ENCODE measurements at regions not wholly inside any gene's neighbourhood (a gene's known extent, or its start where the extent isn't known, plus 50 kb on each side); places are given as distances from the start of the nearest gene placed in this dataset.

GRCh38 chr4:181796502-181796901 is 446.7 kb upstream of the TENM3 start:
- TF ChIP-seq CTCF (IDR thresholded peaks at IDR 0.05; ENCODE audit: borderline replicate concordance, extremely low read depth, low read length, poor library complexity, severe bottlenecking) (no peak), EZH2 (IDR thresholded peaks at IDR 0.05; ENCODE audit: borderline replicate concordance, low read depth, low read length, severe bottlenecking) (no peak)
